H1 (cell line): ENCODE measurements at regions not wholly inside any gene's neighbourhood (a gene's known extent, or its start where the extent isn't known, plus 50 kb on each side); places are given as distances from the start of the nearest gene placed in this dataset.

Source experiments
- BCL11A ChIP-seq, 2 experiments: IDR thresholded peaks; one replicate each; pipeline ENCODE4 v1.6.1; 2011; ENCODE audit warnings: low read depth in 2 of 2, low read length in 2 of 2, mild to moderate bottlenecking in 2 of 2
- GABPA ChIP-seq: IDR thresholded peaks from 2 replicates; pipeline ENCODE4 v1.6.1; 2011; ENCODE audit warnings: mild to moderate bottlenecking, low read length, moderate library complexity, borderline replicate concordance; ENCODE audit not compliant: insufficient read depth
- KDM4A ChIP-seq: IDR thresholded peaks from one replicate; pipeline ENCODE4 v1.7.1; 2012; ENCODE audit warnings: low read depth, mild to moderate bottlenecking, moderate library complexity, low read length, inconsistent platforms; ENCODE audit not compliant: severe bottlenecking
- PHF8 ChIP-seq: fragments of 200-600 bp; sonication (generic); conservative IDR thresholded peaks from 2 replicates; pipeline ENCODE4 v1.7.1; 2012; ENCODE audit warnings: low read depth, mild to moderate bottlenecking, inconsistent platforms, low read length, moderate library complexity
- TF ChIP-seq, protein P1 (sequence below): IDR thresholded peaks from 2 replicates; pipeline ENCODE4 v1.6.1; 2011; ENCODE audit warnings: low read depth, mild to moderate bottlenecking, low read length; ENCODE audit not compliant: insufficient read depth

GRCh38 chr12:34341362-34341733, 319.1 kb downstream of the ALG10 start (continued):
- TF ChIP-seq, protein P1, sequence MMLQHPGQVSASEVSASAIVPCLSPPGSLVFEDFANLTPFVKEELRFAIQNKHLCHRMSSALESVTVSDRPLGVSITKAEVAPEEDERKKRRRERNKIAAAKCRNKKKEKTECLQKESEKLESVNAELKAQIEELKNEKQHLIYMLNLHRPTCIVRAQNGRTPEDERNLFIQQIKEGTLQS, result no peak
- TF ChIP-seq KDM4A, result no peak
- no peak for TF ChIP-seq BCL11A (IDR thresholded peaks at IDR 0.05; ENCODE audit: low read depth in 2 of 2, low read length in 2 of 2)
- TF ChIP-seq PHF8, result no peak
- TF ChIP-seq GABPA, result no peak
